A673 (cell line): ENCODE measurements at regions not wholly inside any gene's neighbourhood (a gene's known extent, or its start where the extent isn't known, plus 50 kb on each side); places are given as distances from the start of the nearest gene placed in this dataset.

Experiments used
- BruUV-seq: library from RNA; stranded (reverse); fragments of 400-500 nt; replicated peaks from 2 replicates; lab custom pipeline; 2021; lab: Mats Ljungman, UMichigan
- CTCF ChIA-PET: fragments of 300-600 bp; sonication (Branson Sonifier 250); formaldehyde crosslinking; loops from one replicate; lab custom pipeline; 2022; ENCODE audit warnings: antibody characterized with exemption; lab: Charles Lee
- POLR2A ChIA-PET: fragments of 300-600 bp; sonication (Branson Sonifier 250); formaldehyde crosslinking; loops from one replicate; lab custom pipeline; 2022; ENCODE audit warnings: antibody characterized with exemption; ENCODE audit not compliant: low non-redundant PET; lab: Charles Lee
- DNase-seq: peaks from one replicate; pipeline ENCODE4 v3.0.0-alpha.2; 2015; ENCODE audit warnings: low spot score
- H3K27ac ChIP-seq: fragments of 200-600 bp; sonication (generic); 2 replicates; pipeline ENCODE4 v1.5.1; 2016; ENCODE audit warnings: mixed run types, low read depth, mild to moderate bottlenecking, mixed read lengths, antibody characterized with exemption, low read length; ENCODE audit not compliant: poor library complexity, severe bottlenecking
- H3K27me3 ChIP-seq: fragments of 200-600 bp; sonication (generic); replicated peaks from 2 replicates; pipeline ENCODE4 v1.6.1; 2017; ENCODE audit warnings: mixed run types, low read depth, mild to moderate bottlenecking, mixed read lengths, antibody characterized with exemption, low read length; ENCODE audit not compliant: insufficient read depth, poor library complexity
- H3K36me3 ChIP-seq: fragments of 200-600 bp; sonication (generic); 2 replicates; pipeline ENCODE4 v1.6.1; 2016; ENCODE audit warnings: mixed run types, mild to moderate bottlenecking, mixed read lengths, antibody characterized with exemption, low read length; ENCODE audit not compliant: insufficient read depth, poor library complexity, severe bottlenecking
- H3K4me1 ChIP-seq: fragments of 200-600 bp; sonication (generic); 2 replicates; pipeline ENCODE4 v1.6.1; 2017; ENCODE audit warnings: mixed run types, mild to moderate bottlenecking, mixed read lengths, antibody characterized with exemption, low read length; ENCODE audit not compliant: insufficient read depth, poor library complexity, severe bottlenecking
- H3K4me3 ChIP-seq: fragments of 200-600 bp; sonication (generic); 2 replicates; pipeline ENCODE4 v1.5.1; 2016; ENCODE audit warnings: low read depth, mixed run types, mild to moderate bottlenecking, mixed read lengths, low read length; ENCODE audit not compliant: poor library complexity, severe bottlenecking
- H3K9me3 ChIP-seq: fragments of 200-600 bp; sonication (generic); 2 replicates; pipeline ENCODE4 v1.6.1; 2016; ENCODE audit warnings: mixed run types, low read depth, mild to moderate bottlenecking, mixed read lengths, antibody characterized with exemption, low read length; ENCODE audit not compliant: poor library complexity, severe bottlenecking
- CTCF ChIP-seq: fragments of 300-800, 200-600 bp; sonication (generic); conservative IDR thresholded peaks from 2 replicates; pipeline ENCODE4 v1.5.1; 2017; ENCODE audit warnings: low read depth, mild to moderate bottlenecking, antibody characterized with exemption, low read length, moderate library complexity, mixed read lengths
- EZH2 ChIP-seq: fragments of 200-600 bp; sonication (generic); IDR thresholded peaks from 2 replicates; pipeline ENCODE4 v1.6.1; 2017; ENCODE audit warnings: borderline replicate concordance, low read depth, mild to moderate bottlenecking, mixed read lengths, antibody characterized with exemption, low read length; ENCODE audit not compliant: poor library complexity, severe bottlenecking
- intact Hi-C: fragments of 100-400 bp; cut with micrococcal nuclease; formaldehyde crosslinking; loops from one replicate; pipeline ENCODE4 v1.10.0; 2022; ENCODE audit not compliant: unreplicated experiment

- H3K4me1 ChIP-seq: peaks cover 6% of the 10 kb centered on the region
- ChIA-PET POLR2A (interaction anchor here (0.7 kb wide), 1 partner anchor 8 kb away, joined by 3 read pairs; no protein-coding TSS in a partner anchor), CTCF (no interaction called here)
- no peak for TF ChIP-seq EZH2
- H3K27ac ChIP-seq: no peak overlapping the region
- H3K36me3 ChIP-seq: no peaks in the 10 kb centered on the region
- peak; percentile 14 for DNase-seq
- no peaks in the 10 kb centered on the region for H3K27me3 ChIP-seq
- BruUV-seq: no TSS peak
- intact Hi-C loops: no loop called here
- no peak overlapping the region for H3K4me3 ChIP-seq
- H3K9me3 ChIP-seq: peaks cover 5% of the 10 kb centered on the region
Measured at GRCh38 chr3:90026406-90026805, 919.0 kb downstream of the EPHA3 start.

- DNase-seq: no peak
- Histone ChIP-seq H3K9me3 (peaks cover 5% of the 10 kb centered on the region), H3K4me1 (peaks cover 16% of the 10 kb centered on the region), H3K4me3 (no peak overlapping the region), H3K27me3 (no peaks in the 10 kb centered on the region), H3K27ac (no peak overlapping the region), H3K36me3 (no peaks in the 10 kb centered on the region)
- POLR2A ChIA-PET: no interaction called here
- intact Hi-C loops: no loop called here
- no peak for TF ChIP-seq EZH2
- TF ChIP-seq CTCF: no peak
- BruUV-seq: no TSS peak
- CTCF ChIA-PET: no interaction called here
Measured at GRCh38 chr3:90031121-90031520, 923.7 kb downstream of the EPHA3 start.

- DNase-seq: peak; percentile 50
- Histone ChIP-seq H3K27me3 (no peaks in the 10 kb centered on the region), H3K36me3 (no peaks in the 10 kb centered on the region), H3K4me3 (no peak overlapping the region), H3K9me3 (peaks cover 2% of the 10 kb centered on the region), H3K27ac (no peak overlapping the region), H3K4me1 (peaks cover 10% of the 10 kb centered on the region)
- no TSS peak for BruUV-seq
- TF ChIP-seq CTCF (no peak), EZH2 (no peak)
- ChIA-PET CTCF (no interaction called here), POLR2A (no interaction called here)
- intact Hi-C loops: no loop called here
Measured at GRCh38 chr3:90032980-90033641, 925.7 kb downstream of the EPHA3 start.

- Histone ChIP-seq H3K27me3 (no peaks in the 10 kb centered on the region), H3K4me1 (peaks cover 10% of the 10 kb centered on the region), H3K9me3 (no peaks in the 10 kb centered on the region), H3K36me3 (no peaks in the 10 kb centered on the region), H3K4me3 (no peak overlapping the region), H3K27ac (no peak overlapping the region)
- no peak for TF ChIP-seq EZH2
- TF ChIP-seq CTCF: no peak
- intact Hi-C loops: no loop called here
- no TSS peak for BruUV-seq
- ChIA-PET POLR2A (no interaction called here), CTCF (no interaction called here)
- no peak for DNase-seq
Measured at GRCh38 chr3:90034038-90034437, 926.6 kb downstream of the EPHA3 start.
